HL-60 (cell line): ENCODE measurements at regions not wholly inside any gene's neighbourhood (a gene's known extent, or its start where the extent isn't known, plus 50 kb on each side); places are given as distances from the start of the nearest gene placed in this dataset.
"Not testable (repeated sequence)": the region's sequence is repeated elsewhere in the genome, so short reads cannot be mapped to it uniquely, and the experiment has no call there.

ENCODE experiments used
- DNase-seq, 2 experiments: peaks; one replicate each; pipeline ENCODE4 v3.0.0-alpha.2; 2010 to 2020; ENCODE audit warnings: low read depth in 1 of 2, low spot score in 1 of 2
- H3K27ac ChIP-seq: fragments of 250-450 bp; sonication (Bioruptor Pico); replicated peaks from 2 replicates; pipeline ENCODE4 v1.5.1; 2020; ENCODE audit warnings: mild to moderate bottlenecking, moderate library complexity
- H3K27me3 ChIP-seq: fragments of 250-450 bp; sonication (Bioruptor Pico); 2 replicates; pipeline ENCODE4 v1.5.1; 2021; ENCODE audit warnings: mild to moderate bottlenecking, moderate library complexity; ENCODE audit not compliant: insufficient read depth, poor library complexity, severe bottlenecking
- H3K4me3 ChIP-seq: replicated peaks from 2 replicates; pipeline ENCODE4 v1.5.1; 2011; ENCODE audit warnings: mild to moderate bottlenecking, control low read depth, low read length; ENCODE audit not compliant: insufficient read depth
- CTCF ChIP-seq: IDR thresholded peaks from one replicate; pipeline ENCODE4 v1.5.1; 2011; ENCODE audit warnings: low read length, control low read depth, inconsistent platforms; ENCODE audit not compliant: insufficient read depth
- GABPA ChIP-seq: IDR thresholded peaks from 2 replicates; pipeline ENCODE4 v1.6.1; 2012; ENCODE audit warnings: low read depth
- POLR2AphosphoS5 ChIP-seq: IDR thresholded peaks from 2 replicates; pipeline ENCODE4 v1.6.1; 2012; ENCODE audit warnings: low read depth
- REST ChIP-seq: IDR thresholded peaks from 2 replicates; pipeline ENCODE4 v1.6.1; 2012; ENCODE audit warnings: low read depth; ENCODE audit not compliant: insufficient replicate concordance
- SPI1 ChIP-seq: IDR thresholded peaks from 2 replicates; pipeline ENCODE4 v1.6.1; 2012; ENCODE audit warnings: low read depth, mild to moderate bottlenecking, borderline replicate concordance

GRCh38 chr3:177382944-177383343 is 185.7 kb upstream of the TBL1XR1 start:
- no peak overlapping the region for H3K4me3 ChIP-seq
- no peak overlapping the region for H3K27ac ChIP-seq
- no peaks in the 10 kb centered on the region for H3K27me3 ChIP-seq
- no peak for TF ChIP-seq POLR2AphosphoS5
- TF ChIP-seq SPI1 = no peak
- no peak for TF ChIP-seq REST
- no peak for DNase-seq

GRCh38 chr3:177385186-177385585 is 187.9 kb upstream of the TBL1XR1 start:
- Histone ChIP-seq H3K4me3 (no peak overlapping the region), H3K27ac (no peak overlapping the region), H3K27me3 (no peaks in the 10 kb centered on the region)
- no peak for TF ChIP-seq SPI1
- no peak for TF ChIP-seq POLR2AphosphoS5
- no peak for TF ChIP-seq GABPA
- no peak for TF ChIP-seq REST
- no peak for TF ChIP-seq CTCF
- DNase-seq = no peak

GRCh38 chr3:177385831-177386301 is 188.6 kb upstream of the TBL1XR1 start:
- H3K27me3 ChIP-seq = no peaks in the 10 kb centered on the region
- DNase-seq = no peak
- no peak overlapping the region for H3K4me3 ChIP-seq
- TF ChIP-seq SPI1 = no peak
- no peak overlapping the region for H3K27ac ChIP-seq

- no peak for TF ChIP-seq GABPA
- TF ChIP-seq CTCF = no peak
- no peak for TF ChIP-seq SPI1
- no peak for TF ChIP-seq POLR2AphosphoS5
- TF ChIP-seq REST = no peak
- no peak overlapping the region for H3K27ac ChIP-seq
- H3K4me3 ChIP-seq = no peak overlapping the region
- DNase-seq = no peak
- H3K27me3 ChIP-seq = no peaks in the 10 kb centered on the region
Measured at GRCh38 chr3:177388209-177388608, 190.9 kb upstream of the TBL1XR1 start.

GRCh38 chr3:177394231-177395024 is 197.1 kb upstream of the TBL1XR1 start:
- DNase-seq, H3K4me3 ChIP-seq, H3K27ac ChIP-seq, H3K27me3 ChIP-seq: not testable (repeated sequence)
